K562 (cell line): ENCODE measurements at regions not wholly inside any gene's neighbourhood (a gene's known extent, or its start where the extent isn't known, plus 50 kb on each side); places are given as distances from the start of the nearest gene placed in this dataset.

Experiments used
- ELF1 ChIP-seq: fragments of 200-800 bp; sonication (Bioruptor generic); IDR thresholded peaks from 2 replicates; pipeline ENCODE4 v1.6.1; 2016; ENCODE audit warnings: missing genetic modification characterization, missing compliant biosample characterization
- LARP7 ChIP-seq: fragments of 450-650 bp; IDR thresholded peaks from 2 replicates; pipeline ENCODE4 v1.6.1; 2016
- SRSF1 ChIP-seq: fragments of 200-400 bp; formaldehyde crosslinking; IDR thresholded peaks from 2 replicates; pipeline ENCODE4 v1.6.1; 2017; ENCODE audit warnings: mild to moderate bottlenecking, low read depth, low read length, moderate library complexity

GRCh38 chr4:173459857-173460256, 60.9 kb upstream of the SCRG1 start:
- TF ChIP-seq LARP7 (no peak), SRSF1 (no peak), ELF1 (tag) (no peak)
